Thymus (tissue), 11 donors: ENCODE measurements at regions not wholly inside any gene's neighbourhood (a gene's known extent, or its start where the extent isn't known, plus 50 kb on each side); places are given as distances from the start of the nearest gene placed in this dataset.
"Not testable (repeated sequence)": the region's sequence is repeated elsewhere in the genome, so short reads cannot be mapped to it uniquely, and the experiment has no call there.

ENCODE experiments used
- DNase-seq, 9 donors: peaks; one replicate each; pipeline ENCODE4 v3.0.0-alpha.2; 2013; ENCODE audit warnings: low spot score in 9 of 9, low read depth in 6 of 9, missing footprints in 1 of 9
- H3K27ac ChIP-seq, 2 donors: one replicate each; pipeline ENCODE4 v1.5.1; 2013; ENCODE audit warnings: control low read depth in 1 of 2, low read depth in 1 of 2, low read length in 1 of 2, mild to moderate bottlenecking in 1 of 2, moderate library complexity in 1 of 2
- H3K27me3 ChIP-seq, 2 donors: one replicate each; pipeline ENCODE4 v1.5.1; 2013; ENCODE audit warnings: low read length in 1 of 2; ENCODE audit not compliant: control insufficient read depth in 2 of 2, insufficient read depth in 1 of 2
- H3K36me3 ChIP-seq, 2 donors: one replicate each; pipeline ENCODE4 v1.5.1; 2013; ENCODE audit warnings: low read length in 1 of 2, mild to moderate bottlenecking in 1 of 2, moderate library complexity in 1 of 2; ENCODE audit not compliant: control insufficient read depth in 2 of 2, insufficient read depth in 2 of 2
- H3K4me1 ChIP-seq, 2 donors: one replicate each; pipeline ENCODE4 v1.5.1; 2013; ENCODE audit warnings: low read length in 2 of 2; ENCODE audit not compliant: control insufficient read depth in 2 of 2, insufficient read depth in 2 of 2
- H3K4me3 ChIP-seq, 2 donors: one replicate each; pipeline ENCODE4 v1.5.1; 2013; ENCODE audit warnings: low read length in 2 of 2, control low read depth in 1 of 2, mild to moderate bottlenecking in 1 of 2
- H3K9me3 ChIP-seq, 2 donors: one replicate each; pipeline ENCODE4 v1.5.1; 2013; ENCODE audit warnings: low read length in 1 of 2, mild to moderate bottlenecking in 1 of 2; ENCODE audit not compliant: control insufficient read depth in 2 of 2, insufficient read depth in 1 of 2
- WGBS: extraction: QIAGEN DNeasy Blood & Tissue Kit; methylation state at CpG from one replicate; pipeline ENCODE4 v1.1.7; 2013; 5-methylcytosine and 5-hydroxymethylcytosine counted together
- donor health status: healthy.

DNA sequence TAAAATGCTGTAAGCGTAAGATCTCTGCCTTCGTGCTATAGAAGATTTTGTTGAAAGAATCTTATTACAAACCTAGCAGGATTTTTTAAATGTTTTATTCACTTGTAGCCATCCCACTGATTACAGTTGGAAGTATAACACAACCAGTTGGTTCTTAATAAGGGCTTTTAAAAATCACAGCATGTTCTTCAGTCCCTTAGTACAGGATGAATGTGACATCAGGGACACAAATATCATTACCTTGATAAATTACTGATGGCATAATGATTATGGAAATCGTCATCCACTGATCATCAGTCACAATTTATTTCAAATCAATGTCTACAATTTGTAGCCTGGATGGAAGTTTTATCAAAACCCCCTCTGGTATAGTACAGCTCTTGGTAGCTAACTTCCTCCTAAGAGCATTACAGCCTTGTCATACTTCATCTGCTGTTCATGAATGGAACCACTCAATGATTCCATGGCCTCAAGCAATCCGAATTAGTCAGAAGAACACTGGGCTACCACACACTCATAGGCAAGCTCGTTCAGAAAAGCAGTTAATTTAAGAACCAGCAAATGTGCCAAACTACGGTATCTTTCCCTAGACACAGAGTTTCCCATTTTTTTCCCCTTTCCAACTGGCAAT, 389.2 kb upstream of the TENM3 start:
- Histone ChIP-seq H3K27me3 (no peaks in the 10 kb centered on the region), H3K36me3 (no peaks in the 10 kb centered on the region), H3K27ac (no peak overlapping the region), H3K9me3 (no peaks in the 10 kb centered on the region), H3K4me1 (no peaks in the 10 kb centered on the region), H3K4me3 (no peak overlapping the region)
- WGBS, result 84% methylated on average over 6 of the region's 6 CpGs
- no peak for DNase-seq

DNA sequence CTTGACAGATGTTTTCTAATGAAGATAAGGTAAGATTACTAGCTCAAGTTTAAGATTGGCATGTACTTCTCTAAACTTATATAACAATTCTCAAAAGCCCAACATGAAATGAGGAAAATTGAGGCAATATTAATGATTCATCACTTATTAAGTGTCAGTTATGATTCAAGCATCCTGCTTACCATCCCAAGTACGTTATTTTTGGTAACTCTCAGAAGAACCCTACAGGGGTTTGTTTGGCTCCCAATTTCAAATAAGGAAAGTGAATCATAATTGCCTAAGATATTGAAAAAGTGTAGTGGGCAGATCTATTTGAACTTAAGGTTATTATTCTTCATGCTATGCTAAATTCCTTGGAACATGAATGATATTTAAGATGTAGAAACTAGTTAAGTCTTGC, 387.9 kb upstream of the TENM3 start:
- H3K36me3 ChIP-seq, result no peaks in the 10 kb centered on the region
- H3K4me3 ChIP-seq, result no peak overlapping the region
- no peak for DNase-seq
- 77% methylated on average over 1 of the region's 1 CpG for WGBS
- H3K27me3 ChIP-seq, result no peaks in the 10 kb centered on the region
- no peaks in the 10 kb centered on the region for H3K4me1 ChIP-seq
- H3K27ac ChIP-seq, result no peak overlapping the region
- no peaks in the 10 kb centered on the region for H3K9me3 ChIP-seq

DNA sequence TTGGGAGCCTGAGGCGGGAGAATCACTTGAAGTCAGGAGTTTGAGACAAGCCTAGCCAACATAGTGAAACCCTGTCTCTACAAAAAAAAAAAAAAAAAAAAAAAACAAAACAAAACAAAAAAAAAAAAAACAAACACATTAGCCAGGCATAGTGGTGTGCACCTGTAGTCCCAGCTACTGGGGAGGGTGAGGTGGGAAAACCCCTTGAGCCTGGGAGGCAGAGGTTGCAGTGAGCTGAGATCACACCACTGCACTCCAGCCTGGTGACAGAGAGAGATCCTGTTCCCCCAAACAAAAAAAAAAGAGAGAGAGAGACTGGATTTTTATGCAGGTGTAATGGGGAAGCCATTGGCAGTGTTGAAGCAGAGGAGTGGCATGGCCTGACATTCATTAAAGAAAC, 385.7 kb upstream of the TENM3 start:
- not testable (repeated sequence) for H3K27me3 ChIP-seq, H3K27ac ChIP-seq, DNase-seq, H3K36me3 ChIP-seq, H3K4me1 ChIP-seq, H3K4me3 ChIP-seq, H3K9me3 ChIP-seq
- WGBS, result 91% methylated on average over 1 of the region's 1 CpG

DNA sequence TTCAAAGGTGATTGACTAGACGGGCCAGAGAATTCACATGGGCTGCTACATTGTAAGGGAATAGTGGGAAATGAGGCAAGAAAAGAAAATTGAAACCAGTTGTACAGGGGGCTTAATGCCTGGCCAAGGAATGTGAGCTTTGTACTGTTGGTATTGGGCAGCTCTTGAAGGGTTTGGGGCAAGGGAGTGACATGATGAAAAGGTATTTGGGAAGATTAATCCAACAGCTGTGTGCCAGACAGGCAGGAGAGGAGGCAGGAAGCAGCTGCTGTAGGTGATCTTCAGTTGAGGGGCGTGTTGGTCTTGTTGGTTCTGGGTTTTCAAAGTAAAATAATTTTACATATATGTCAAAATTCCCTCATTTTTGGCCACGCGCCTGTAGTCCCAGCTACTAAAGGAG, 384.5 kb upstream of the TENM3 start:
- H3K27me3 ChIP-seq, result no peaks in the 10 kb centered on the region
- no peaks in the 10 kb centered on the region for H3K4me1 ChIP-seq
- 80% methylated on average over 4 of the region's 4 CpGs for WGBS
- H3K27ac ChIP-seq, result no peak overlapping the region
- H3K36me3 ChIP-seq, result no peaks in the 10 kb centered on the region
- no peaks in the 10 kb centered on the region for H3K9me3 ChIP-seq
- DNase-seq, result no peak
- H3K4me3 ChIP-seq, result no peak overlapping the region

DNA sequence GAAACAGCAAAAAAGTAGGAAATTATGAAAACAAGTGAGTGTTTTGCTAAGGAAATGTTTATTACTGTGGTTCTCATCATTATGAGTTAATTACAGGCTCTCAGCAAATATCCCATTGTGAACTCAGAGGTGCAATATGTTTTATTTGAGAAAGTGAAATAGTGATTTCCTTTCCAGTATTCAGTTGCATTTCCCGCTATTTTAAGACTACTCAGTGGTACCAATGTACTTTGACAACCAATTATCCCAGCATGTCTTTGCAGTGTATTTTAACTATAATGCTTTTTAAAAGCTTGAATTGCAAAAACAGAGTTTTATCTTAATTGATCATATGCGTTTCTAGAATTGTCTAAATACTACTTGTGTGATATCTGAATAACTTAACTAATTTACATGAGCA, 383.8 kb upstream of the TENM3 start:
- Histone ChIP-seq H3K9me3 (no peaks in the 10 kb centered on the region), H3K36me3 (no peaks in the 10 kb centered on the region), H3K4me1 (no peaks in the 10 kb centered on the region), H3K4me3 (no peak overlapping the region), H3K27ac (no peak overlapping the region), H3K27me3 (no peaks in the 10 kb centered on the region)
- no peak for DNase-seq
- 89% methylated on average over 2 of the region's 2 CpGs for WGBS

DNA sequence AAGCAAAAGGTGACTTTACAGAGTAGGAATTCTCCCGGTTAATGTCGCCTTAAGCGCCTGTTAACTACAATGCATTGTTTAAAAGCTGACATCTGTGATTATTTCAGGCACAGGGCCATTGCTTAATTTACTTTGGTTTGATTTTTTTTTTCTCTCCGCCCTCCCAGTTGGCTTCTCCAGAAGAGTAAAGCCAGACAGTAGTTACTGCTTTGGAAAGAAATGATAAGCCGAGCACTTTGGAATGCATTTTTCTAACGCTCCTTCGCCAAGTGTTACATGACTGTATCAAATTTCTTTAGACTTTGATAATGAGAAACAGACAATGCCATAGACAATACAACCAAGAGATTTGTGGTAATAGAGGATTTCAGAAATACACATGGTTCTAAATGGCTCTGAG, 383.0 kb upstream of the TENM3 start:
- H3K27me3 ChIP-seq, result no peaks in the 10 kb centered on the region
- 89% methylated on average over 7 of the region's 7 CpGs for WGBS
- H3K27ac ChIP-seq, result no peak overlapping the region

DNA sequence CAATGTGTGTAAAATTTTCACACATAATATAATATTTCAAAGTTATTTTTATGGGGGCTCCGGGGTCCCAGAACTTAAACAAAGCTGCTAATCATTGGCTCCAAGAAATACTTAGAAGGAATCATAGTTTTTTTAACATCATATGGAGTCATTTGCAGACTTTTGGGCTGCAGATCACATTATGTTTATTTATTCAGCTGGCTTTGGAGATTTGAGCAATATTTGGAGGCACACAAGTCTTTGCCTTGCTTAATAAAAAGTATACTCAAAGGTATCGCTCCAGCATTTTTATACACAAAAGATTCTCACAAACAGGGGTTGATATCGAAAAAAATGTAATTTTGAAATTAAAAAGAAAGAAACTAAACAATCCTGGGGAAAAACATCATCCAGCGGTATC, 382.5 kb upstream of the TENM3 start:
- Histone ChIP-seq H3K4me1 (no peaks in the 10 kb centered on the region), H3K4me3 (no peak overlapping the region), H3K27ac (no peak overlapping the region), H3K9me3 (no peaks in the 10 kb centered on the region), H3K27me3 (no peaks in the 10 kb centered on the region), H3K36me3 (no peaks in the 10 kb centered on the region)
- no peak for DNase-seq
- WGBS, result 92% methylated on average over 4 of the region's 4 CpGs

More for the DNA sequence above, 383.0 kb upstream of the TENM3 start:
- Histone ChIP-seq H3K36me3 (no peaks in the 10 kb centered on the region), H3K4me3 (no peak overlapping the region), H3K4me1 (no peaks in the 10 kb centered on the region), H3K9me3 (no peaks in the 10 kb centered on the region)
- no peak for DNase-seq

DNA sequence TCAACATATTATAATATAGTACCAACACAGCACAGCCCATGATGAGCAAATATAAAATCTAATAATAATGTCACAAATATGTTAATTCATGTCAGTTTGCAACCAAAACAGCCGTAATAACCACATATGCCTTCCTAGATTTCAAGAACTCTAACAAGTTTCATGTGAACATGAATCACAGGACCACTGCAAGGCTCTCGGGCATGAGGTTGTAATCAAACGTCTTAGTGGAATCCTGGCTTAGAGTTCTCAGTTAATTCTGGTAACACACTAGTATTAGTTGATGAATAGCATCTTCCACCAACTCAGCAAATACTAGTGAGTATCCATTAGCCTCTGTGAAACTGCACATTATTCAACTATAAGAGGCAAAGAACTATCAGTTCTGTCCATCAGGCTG, 379.3 kb upstream of the TENM3 start:
- no peak for DNase-seq
- Histone ChIP-seq H3K4me1 (no peaks in the 10 kb centered on the region), H3K27ac (no peak overlapping the region), H3K36me3 (no peaks in the 10 kb centered on the region), H3K9me3 (no peaks in the 10 kb centered on the region), H3K27me3 (no peaks in the 10 kb centered on the region), H3K4me3 (no peak overlapping the region)
- 91% methylated on average over 3 of the region's 3 CpGs for WGBS

DNA sequence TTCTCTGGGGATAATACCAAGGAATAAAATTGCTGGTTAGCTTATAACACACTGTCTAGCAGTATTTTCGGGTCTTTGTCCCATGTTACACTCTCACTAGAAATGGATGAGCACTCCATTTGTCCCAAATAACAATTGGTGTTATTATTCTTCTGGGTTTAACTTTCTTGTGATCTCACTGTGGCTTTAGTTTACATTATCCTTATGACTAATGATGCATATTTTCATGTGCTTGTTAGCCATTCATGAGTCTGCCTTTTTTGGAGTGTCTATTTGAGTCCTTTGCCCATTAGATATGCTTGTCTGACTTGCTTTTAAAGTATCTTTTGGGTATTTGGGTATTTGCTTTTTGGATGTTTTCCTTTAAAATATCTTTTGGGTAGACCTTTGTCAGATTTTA, 372.9 kb upstream of the TENM3 start:
- Histone ChIP-seq H3K4me1 (no peaks in the 10 kb centered on the region), H3K27me3 (no peaks in the 10 kb centered on the region), H3K4me3 (no peak overlapping the region), H3K27ac (no peak overlapping the region), H3K9me3 (no peaks in the 10 kb centered on the region), H3K36me3 (no peaks in the 10 kb centered on the region)
- DNase-seq, result no peak
- 58% methylated on average over 1 of the region's 1 CpG for WGBS

DNA sequence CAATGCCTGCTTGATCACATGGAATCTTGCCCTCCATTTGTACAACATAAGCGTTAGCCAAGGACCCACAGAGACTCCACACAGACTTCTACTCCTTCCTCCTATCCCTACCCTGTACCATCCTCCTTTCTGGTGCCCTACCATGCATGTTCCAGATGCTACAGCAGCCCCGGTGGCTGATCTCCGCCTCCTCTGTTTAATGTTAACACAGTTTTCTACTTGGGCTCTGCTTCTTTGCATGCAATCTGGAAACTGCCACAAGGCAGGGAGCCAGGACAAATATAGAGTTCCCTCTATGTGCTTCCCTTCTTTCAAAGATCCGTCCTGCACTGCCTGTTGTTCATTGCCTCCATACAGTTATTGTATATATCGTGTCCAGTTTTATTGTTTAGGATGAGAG, 368.6 kb upstream of the TENM3 start:
- Histone ChIP-seq H3K36me3 (no peaks in the 10 kb centered on the region), H3K4me3 (no peak overlapping the region), H3K27ac (no peak overlapping the region), H3K4me1 (no peaks in the 10 kb centered on the region), H3K9me3 (no peaks in the 10 kb centered on the region), H3K27me3 (no peaks in the 10 kb centered on the region)
- 80% methylated on average over 5 of the region's 5 CpGs for WGBS
- no peak for DNase-seq
